ENCODE measurements at regions not wholly inside any gene's neighbourhood (a gene's known extent, or its start where the extent isn't known, plus 50 kb on each side); places are given as distances from the start of the nearest gene placed in this dataset.

GRCh38 chr5:157934600-157934999 is 75.7 kb upstream of the CLINT1 start:
- Histone ChIP-seq H3K9me3 (ENCODE audit: control insufficient read depth, low read length) (no peaks in the 10 kb centered on the region), H3K4me1 (ENCODE audit: control insufficient read depth, insufficient read depth, low read length, poor library complexity, severe bottlenecking) (no peaks in the 10 kb centered on the region), H3K36me3 (ENCODE audit: control insufficient read depth, insufficient read depth, low read length) (no peaks in the 10 kb centered on the region), H3K27me3 (replicated peaks; ENCODE audit: control insufficient read depth, insufficient read depth, low read length, poor library complexity, severe bottlenecking) (no peaks in the 10 kb centered on the region), H3K4me3 (ENCODE audit: insufficient read depth, low read depth, low read length, poor library complexity, severe bottlenecking) (no peak overlapping the region), H3K27ac (ENCODE audit: insufficient read depth, low read length, poor library complexity, severe bottlenecking) (no peak overlapping the region)
- no peak for DNase-seq

- H3K36me3 ChIP-seq (ENCODE audit: control insufficient read depth, insufficient read depth, low read length): no peaks in the 10 kb centered on the region
- DNase-seq: no peak
- H3K4me1 ChIP-seq (ENCODE audit: control insufficient read depth, insufficient read depth, low read length, poor library complexity, severe bottlenecking): no peaks in the 10 kb centered on the region
- H3K27ac ChIP-seq (ENCODE audit: insufficient read depth, low read length, poor library complexity, severe bottlenecking): no peak overlapping the region
- no peak overlapping the region for H3K4me3 ChIP-seq (ENCODE audit: insufficient read depth, low read depth, low read length, poor library complexity, severe bottlenecking)
- no peaks in the 10 kb centered on the region for H3K27me3 ChIP-seq (replicated peaks; ENCODE audit: control insufficient read depth, insufficient read depth, low read length, poor library complexity, severe bottlenecking)
- H3K9me3 ChIP-seq (ENCODE audit: control insufficient read depth, low read length): no peaks in the 10 kb centered on the region
These were observed 74.1 kb upstream of the CLINT1 start for GRCh38 chr5:157933005-157933404.

GRCh38 chr5:157930710-157931109 is 71.8 kb upstream of the CLINT1 start:
- no peak for DNase-seq
- Histone ChIP-seq H3K27ac (ENCODE audit: insufficient read depth, low read length, poor library complexity, severe bottlenecking) (no peak overlapping the region), H3K27me3 (replicated peaks; ENCODE audit: control insufficient read depth, insufficient read depth, low read length, poor library complexity, severe bottlenecking) (no peaks in the 10 kb centered on the region), H3K9me3 (ENCODE audit: control insufficient read depth, low read length) (no peaks in the 10 kb centered on the region), H3K4me1 (ENCODE audit: control insufficient read depth, insufficient read depth, low read length, poor library complexity, severe bottlenecking) (no peaks in the 10 kb centered on the region), H3K4me3 (ENCODE audit: insufficient read depth, low read depth, low read length, poor library complexity, severe bottlenecking) (no peak overlapping the region), H3K36me3 (ENCODE audit: control insufficient read depth, insufficient read depth, low read length) (no peaks in the 10 kb centered on the region)

- Histone ChIP-seq H3K27ac (ENCODE audit: insufficient read depth, low read length, poor library complexity, severe bottlenecking) (no peak overlapping the region), H3K36me3 (ENCODE audit: control insufficient read depth, insufficient read depth, low read length) (no peaks in the 10 kb centered on the region)
These were observed 68.0 kb upstream of the CLINT1 start for GRCh38 chr5:157926977-157927376.

GRCh38 chr5:157925786-157926671 is 67.1 kb upstream of the CLINT1 start:
- no peaks in the 10 kb centered on the region for H3K36me3 ChIP-seq (ENCODE audit: control insufficient read depth, insufficient read depth, low read length)
- no peak for DNase-seq
- H3K4me1 ChIP-seq (ENCODE audit: control insufficient read depth, insufficient read depth, low read length, poor library complexity, severe bottlenecking): no peaks in the 10 kb centered on the region
- no peaks in the 10 kb centered on the region for H3K27me3 ChIP-seq (replicated peaks; ENCODE audit: control insufficient read depth, insufficient read depth, low read length, poor library complexity, severe bottlenecking)
- no peak overlapping the region for H3K4me3 ChIP-seq (ENCODE audit: insufficient read depth, low read depth, low read length, poor library complexity, severe bottlenecking)
- no peaks in the 10 kb centered on the region for H3K9me3 ChIP-seq (ENCODE audit: control insufficient read depth, low read length)
- H3K27ac ChIP-seq (ENCODE audit: insufficient read depth, low read length, poor library complexity, severe bottlenecking): no peak overlapping the region

More at GRCh38 chr5:157926977-157927376, 68.0 kb upstream of the CLINT1 start:
- no peaks in the 10 kb centered on the region for H3K27me3 ChIP-seq (replicated peaks; ENCODE audit: control insufficient read depth, insufficient read depth, low read length, poor library complexity, severe bottlenecking)
- DNase-seq: no peak
- H3K9me3 ChIP-seq (ENCODE audit: control insufficient read depth, low read length): no peaks in the 10 kb centered on the region
- H3K4me3 ChIP-seq (ENCODE audit: insufficient read depth, low read depth, low read length, poor library complexity, severe bottlenecking): no peak overlapping the region
- no peaks in the 10 kb centered on the region for H3K4me1 ChIP-seq (ENCODE audit: control insufficient read depth, insufficient read depth, low read length, poor library complexity, severe bottlenecking)

GRCh38 chr5:157924931-157925729 is 66.2 kb upstream of the CLINT1 start:
- Histone ChIP-seq H3K4me3 (ENCODE audit: insufficient read depth, low read depth, low read length, poor library complexity, severe bottlenecking) (no peak overlapping the region), H3K27me3 (replicated peaks; ENCODE audit: control insufficient read depth, insufficient read depth, low read length, poor library complexity, severe bottlenecking) (no peaks in the 10 kb centered on the region), H3K27ac (ENCODE audit: insufficient read depth, low read length, poor library complexity, severe bottlenecking) (no peak overlapping the region), H3K4me1 (ENCODE audit: control insufficient read depth, insufficient read depth, low read length, poor library complexity, severe bottlenecking) (no peaks in the 10 kb centered on the region), H3K36me3 (ENCODE audit: control insufficient read depth, insufficient read depth, low read length) (no peaks in the 10 kb centered on the region), H3K9me3 (ENCODE audit: control insufficient read depth, low read length) (no peaks in the 10 kb centered on the region)
- DNase-seq: no peak

- Histone ChIP-seq H3K27me3 (replicated peaks; ENCODE audit: control insufficient read depth, insufficient read depth, low read length, poor library complexity, severe bottlenecking) (no peaks in the 10 kb centered on the region), H3K27ac (ENCODE audit: insufficient read depth, low read length, poor library complexity, severe bottlenecking) (no peak overlapping the region), H3K4me1 (ENCODE audit: control insufficient read depth, insufficient read depth, low read length, poor library complexity, severe bottlenecking) (no peaks in the 10 kb centered on the region), H3K4me3 (ENCODE audit: insufficient read depth, low read depth, low read length, poor library complexity, severe bottlenecking) (no peak overlapping the region), H3K36me3 (ENCODE audit: control insufficient read depth, insufficient read depth, low read length) (no peaks in the 10 kb centered on the region), H3K9me3 (ENCODE audit: control insufficient read depth, low read length) (no peaks in the 10 kb centered on the region)
- DNase-seq: no peak
These were observed 65.5 kb upstream of the CLINT1 start for GRCh38 chr5:157924490-157924889.

GRCh38 chr5:157923765-157924164 is 64.8 kb upstream of the CLINT1 start:
- no peaks in the 10 kb centered on the region for H3K36me3 ChIP-seq (ENCODE audit: control insufficient read depth, insufficient read depth, low read length)
- no peak overlapping the region for H3K4me3 ChIP-seq (ENCODE audit: insufficient read depth, low read depth, low read length, poor library complexity, severe bottlenecking)
- no peak overlapping the region for H3K27ac ChIP-seq (ENCODE audit: insufficient read depth, low read length, poor library complexity, severe bottlenecking)
- no peak for DNase-seq
- H3K4me1 ChIP-seq (ENCODE audit: control insufficient read depth, insufficient read depth, low read length, poor library complexity, severe bottlenecking): peaks cover 2% of the 10 kb centered on the region
- no peaks in the 10 kb centered on the region for H3K9me3 ChIP-seq (ENCODE audit: control insufficient read depth, low read length)
- H3K27me3 ChIP-seq (replicated peaks; ENCODE audit: control insufficient read depth, insufficient read depth, low read length, poor library complexity, severe bottlenecking): no peaks in the 10 kb centered on the region

- no peaks in the 10 kb centered on the region for H3K9me3 ChIP-seq (ENCODE audit: control insufficient read depth, low read length)
- no peaks in the 10 kb centered on the region for H3K36me3 ChIP-seq (ENCODE audit: control insufficient read depth, insufficient read depth, low read length)
- H3K4me3 ChIP-seq (ENCODE audit: insufficient read depth, low read depth, low read length, poor library complexity, severe bottlenecking): no peak overlapping the region
- no peaks in the 10 kb centered on the region for H3K27me3 ChIP-seq (replicated peaks; ENCODE audit: control insufficient read depth, insufficient read depth, low read length, poor library complexity, severe bottlenecking)
- DNase-seq: no peak
- H3K27ac ChIP-seq (ENCODE audit: insufficient read depth, low read length, poor library complexity, severe bottlenecking): no peak overlapping the region
- H3K4me1 ChIP-seq (ENCODE audit: control insufficient read depth, insufficient read depth, low read length, poor library complexity, severe bottlenecking): peaks cover 9% of the 10 kb centered on the region
These were observed 63.1 kb upstream of the CLINT1 start for GRCh38 chr5:157922026-157922425.

- no peak overlapping the region for H3K27ac ChIP-seq (ENCODE audit: insufficient read depth, low read length, poor library complexity, severe bottlenecking)
- peaks cover 9% of the 10 kb centered on the region for H3K4me1 ChIP-seq (ENCODE audit: control insufficient read depth, insufficient read depth, low read length, poor library complexity, severe bottlenecking)
- no peak for DNase-seq
- no peak overlapping the region for H3K4me3 ChIP-seq (ENCODE audit: insufficient read depth, low read depth, low read length, poor library complexity, severe bottlenecking)
- no peaks in the 10 kb centered on the region for H3K27me3 ChIP-seq (replicated peaks; ENCODE audit: control insufficient read depth, insufficient read depth, low read length, poor library complexity, severe bottlenecking)
- H3K9me3 ChIP-seq (ENCODE audit: control insufficient read depth, low read length): no peaks in the 10 kb centered on the region
- H3K36me3 ChIP-seq (ENCODE audit: control insufficient read depth, insufficient read depth, low read length): no peaks in the 10 kb centered on the region
These were observed 61.9 kb upstream of the CLINT1 start for GRCh38 chr5:157920828-157921170.

Measured in effector memory CD4-positive, alpha-beta T cell (primary cell).